ENCODE measurements at regions not wholly inside any gene's neighbourhood (a gene's known extent, or its start where the extent isn't known, plus 50 kb on each side); places are given as distances from the start of the nearest gene placed in this dataset.
"Not testable (repeated sequence)": the region's sequence is repeated elsewhere in the genome, so short reads cannot be mapped to it uniquely, and the experiment has no call there.

- DNase-seq, result no peak
Observed at GRCh38 chr1:90346349-90346748, 351.4 kb downstream of the ZNF326 start.

- DNase-seq, result no peak
Observed at GRCh38 chr1:90344963-90345730, 350.2 kb downstream of the ZNF326 start.

GRCh38 chr1:90341516-90341915 is 346.6 kb downstream of the ZNF326 start:
- DNase-seq, result no peak

GRCh38 chr1:90340606-90341005 is 345.7 kb downstream of the ZNF326 start:
- DNase-seq, result peak; percentile 3

- no peak for DNase-seq
Observed at GRCh38 chr1:90339811-90340210, 344.9 kb downstream of the ZNF326 start.

GRCh38 chr1:90336552-90337324 is 341.8 kb downstream of the ZNF326 start:
- no peak for DNase-seq

- DNase-seq, result no peak
Observed at GRCh38 chr1:90335558-90335957, 340.6 kb downstream of the ZNF326 start.

- DNase-seq, result no peak
Observed at GRCh38 chr1:90334137-90334536, 339.2 kb downstream of the ZNF326 start.

GRCh38 chr1:90325168-90325567 is 330.3 kb downstream of the ZNF326 start:
- DNase-seq, result no peak

- DNase-seq, result no peak
Observed at GRCh38 chr1:90322186-90322585, 327.3 kb downstream of the ZNF326 start.

GRCh38 chr1:90319918-90320317 is 325.0 kb downstream of the ZNF326 start:
- no peak for DNase-seq

GRCh38 chr1:90318431-90318830 is 323.5 kb downstream of the ZNF326 start:
- DNase-seq, result no peak

GRCh38 chr1:90317628-90318027 is 322.7 kb downstream of the ZNF326 start:
- DNase-seq, result no peak

- no peak for DNase-seq
Observed at GRCh38 chr1:90314533-90314932, 319.6 kb downstream of the ZNF326 start.

- no peak for DNase-seq
Observed at GRCh38 chr1:90313778-90314177, 318.9 kb downstream of the ZNF326 start.

- no peak for DNase-seq
Observed at GRCh38 chr1:90309806-90310205, 314.9 kb downstream of the ZNF326 start.

GRCh38 chr1:90308421-90308820 is 313.5 kb downstream of the ZNF326 start:
- no peak for DNase-seq

GRCh38 chr1:90305577-90305976 is 310.7 kb downstream of the ZNF326 start:
- DNase-seq, result no peak

- no peak for DNase-seq
Observed at GRCh38 chr1:90296327-90296726, 301.4 kb downstream of the ZNF326 start.

GRCh38 chr1:90295534-90295933 is 300.6 kb downstream of the ZNF326 start:
- no peak for DNase-seq

- DNase-seq, result peak; percentile 6
Observed at GRCh38 chr1:90291431-90292216, 296.7 kb downstream of the ZNF326 start.

- DNase-seq, result no peak
Observed at GRCh38 chr1:90282811-90283210, 287.9 kb downstream of the ZNF326 start.

GRCh38 chr1:90281886-90282285 is 287.0 kb downstream of the ZNF326 start:
- not testable (repeated sequence) for DNase-seq

- no peak for DNase-seq
Observed at GRCh38 chr1:90277270-90277669, 282.4 kb downstream of the ZNF326 start.

Data from fibroblast of skin of right biceps (primary cell).